ENCODE measurements at regions not wholly inside any gene's neighbourhood (a gene's known extent, or its start where the extent isn't known, plus 50 kb on each side); places are given as distances from the start of the nearest gene placed in this dataset.

DNA sequence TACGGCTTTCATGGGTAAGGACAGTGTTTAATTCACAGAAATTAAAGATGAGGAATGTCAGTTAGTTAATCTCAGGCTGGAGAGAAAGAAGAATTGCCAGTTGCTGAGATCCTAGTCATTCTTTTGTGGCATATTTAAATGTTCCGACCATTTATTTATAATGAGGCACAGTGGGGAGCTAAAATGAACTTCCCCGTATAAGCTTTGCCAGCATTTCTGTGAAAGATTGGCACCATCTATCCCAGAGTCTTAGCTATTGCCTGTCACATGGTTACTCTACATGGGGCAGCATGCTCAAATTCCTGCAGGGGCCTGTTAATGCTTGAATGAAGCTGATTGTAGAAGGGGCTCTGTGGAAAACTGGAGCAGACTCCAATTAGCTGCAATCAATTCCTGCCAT, 314.1 kb downstream of the PRELID2 start:
- H4K20me1 ChIP-seq (ENCODE audit: insufficient read depth, low read length), result no peaks in the 10 kb centered on the region
- H3K9me3 ChIP-seq (ENCODE audit: low read length), result no peaks in the 10 kb centered on the region
- H2AFZ ChIP-seq (ENCODE audit: low read length), result no peak overlapping the region
- TF ChIP-seq RXRA (CRISPR knock-in tag; IDR thresholded peaks at IDR 0.05) (no peak), ESRRA (CRISPR knock-in tag; IDR thresholded peaks at IDR 0.05; ENCODE audit: low read depth) (no peak), RBM39 (IDR thresholded peaks at IDR 0.05; ENCODE audit: low read depth, low read length, poor library complexity, severe bottlenecking) (no peak), TRIM24 (CRISPR knock-in tag; IDR thresholded peaks at IDR 0.05) (no peak)
- POLR2A ChIA-PET, result no interaction called here
- 55% methylated on average over 3 of the region's 3 CpGs for WGBS (ENCODE audit: low lambda C conversion rate)
- H3K36me3 ChIP-seq (replicated peaks in 1 of 2; ENCODE audit: control insufficient read depth in 1 of 2, insufficient read depth in 2 of 2, low read length in 2 of 2), result no peaks in the 10 kb centered on the region
- in situ Hi-C loops (cut with HindIII; ENCODE audit: extremely low pct_ligation_motif_present, low pct_unique_long_range_greater_than_20kb) (no loop called here), intact Hi-C loops (cut with micrococcal nuclease; ENCODE audit: unreplicated experiment) (no loop called here)
- H3K27me3 ChIP-seq (ENCODE audit: control insufficient read depth in 1 of 2, insufficient read depth in 2 of 2, low read length in 2 of 2), result no peaks in the 10 kb centered on the region
- no TSS peak for BruUV-seq (replicated peaks)
- H3K4me3 ChIP-seq (replicated peaks in 1 of 3; ENCODE audit: insufficient read depth in 1 of 3, low read depth in 2 of 3, low read length in 3 of 3), result no peak overlapping the region
- H3K4me1 ChIP-seq (ENCODE audit: insufficient read depth, low read length), result no peaks in the 10 kb centered on the region
- no peak overlapping the region for H3K27ac ChIP-seq (ENCODE audit: extremely low read length, insufficient read depth, low read length)
- H3K9ac ChIP-seq (ENCODE audit: insufficient read depth, low read depth, low read length), result no peak overlapping the region
- no peaks in the 10 kb centered on the region for H3K79me2 ChIP-seq (ENCODE audit: insufficient read depth, low read length)
- DNase-seq (ENCODE audit: low spot score) (no peak), FAIRE-seq (no peak), ATAC-seq (no peak)
- no peak overlapping the region for H3K4me2 ChIP-seq (ENCODE audit: low read depth, low read length)
- CTCF ChIA-PET (ENCODE audit: low intra/inter-chr PET ratio, low total read pairs), result no interaction called here

DNA sequence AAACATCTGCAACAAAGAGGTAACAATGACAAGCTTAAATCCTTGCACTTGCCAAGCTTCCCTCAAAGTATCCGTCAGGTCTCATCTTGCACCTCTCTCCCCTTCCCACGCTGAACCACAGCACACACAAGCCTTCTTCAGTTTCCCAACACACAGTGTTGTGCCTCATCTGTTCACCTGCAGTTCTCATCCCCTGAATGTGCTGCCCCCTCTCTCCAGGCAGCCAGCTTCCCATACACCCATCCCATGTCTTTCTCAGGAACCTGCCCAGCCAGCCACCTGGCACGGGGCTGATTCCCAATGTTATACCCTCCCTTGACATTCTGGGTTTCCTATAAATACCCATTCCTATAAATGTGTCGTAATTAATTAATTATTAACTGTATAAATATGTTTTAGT, 314.8 kb downstream of the PRELID2 start:
- intact Hi-C loops (cut with micrococcal nuclease; ENCODE audit: unreplicated experiment) (no loop called here), in situ Hi-C loops (cut with HindIII; ENCODE audit: extremely low pct_ligation_motif_present, low pct_unique_long_range_greater_than_20kb) (no loop called here)
- no peaks in the 10 kb centered on the region for H3K4me1 ChIP-seq (ENCODE audit: insufficient read depth, low read length)
- DNase-seq (ENCODE audit: low spot score) (no peak), FAIRE-seq (no peak), ATAC-seq (no peak)
- TF ChIP-seq HCFC1 (IDR thresholded peaks at IDR 0.05; ENCODE audit: low read depth, low read length), result no peak
- no peak for TF ChIP-seq ZNF773 (CRISPR knock-in tag; IDR thresholded peaks at IDR 0.05; ENCODE audit: borderline replicate concordance)
- TF ChIP-seq GLI4 (CRISPR knock-in tag; IDR thresholded peaks at IDR 0.05; ENCODE audit: borderline replicate concordance), result no peak
- TF ChIP-seq ZNF432 (CRISPR knock-in tag; IDR thresholded peaks at IDR 0.05; ENCODE audit: borderline replicate concordance), result no peak
- TF ChIP-seq, protein P1, sequence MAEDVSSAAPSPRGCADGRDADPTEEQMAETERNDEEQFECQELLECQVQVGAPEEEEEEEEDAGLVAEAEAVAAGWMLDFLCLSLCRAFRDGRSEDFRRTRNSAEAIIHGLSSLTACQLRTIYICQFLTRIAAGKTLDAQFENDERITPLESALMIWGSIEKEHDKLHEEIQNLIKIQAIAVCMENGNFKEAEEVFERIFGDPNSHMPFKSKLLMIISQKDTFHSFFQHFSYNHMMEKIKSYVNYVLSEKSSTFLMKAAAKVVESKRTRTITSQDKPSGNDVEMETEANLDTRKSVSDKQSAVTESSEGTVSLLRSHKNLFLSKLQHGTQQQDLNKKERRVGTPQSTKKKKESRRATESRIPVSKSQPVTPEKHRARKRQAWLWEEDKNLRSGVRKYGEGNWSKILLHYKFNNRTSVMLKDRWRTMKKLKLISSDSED (CRISPR knock-in tag; IDR thresholded peaks at IDR 0.05), result no peak
- no peak for TF ChIP-seq NR3C1 (CRISPR knock-in tag; IDR thresholded peaks at IDR 0.05)
- no peak for TF ChIP-seq KLF6 (CRISPR knock-in tag; IDR thresholded peaks at IDR 0.05)
- no peak for TF ChIP-seq NFE2L1 (CRISPR knock-in tag; IDR thresholded peaks at IDR 0.05; ENCODE audit: borderline replicate concordance)
- no peak for TF ChIP-seq AHR (CRISPR knock-in tag; IDR thresholded peaks at IDR 0.05)
- TF ChIP-seq ZNF672 (CRISPR knock-in tag; IDR thresholded peaks at IDR 0.05), result no peak
- no peak for TF ChIP-seq ZNF569 (CRISPR knock-in tag; IDR thresholded peaks at IDR 0.05; ENCODE audit: borderline replicate concordance)
- no peak for TF ChIP-seq ZNF766 (CRISPR knock-in tag; IDR thresholded peaks at IDR 0.05; ENCODE audit: borderline replicate concordance)
- no peak for TF ChIP-seq ZFP36 (IDR thresholded peaks at IDR 0.05; ENCODE audit: borderline replicate concordance, low read depth, low read length, partially characterized antibody)
- H3K4me2 ChIP-seq (ENCODE audit: low read depth, low read length), result no peak overlapping the region
- POLR2A ChIA-PET, result no interaction called here
- H3K4me3 ChIP-seq (replicated peaks in 1 of 3; ENCODE audit: insufficient read depth in 1 of 3, low read depth in 2 of 3, low read length in 3 of 3), result no peak overlapping the region
- H3K9me3 ChIP-seq (ENCODE audit: low read length), result no peaks in the 10 kb centered on the region
- H3K9ac ChIP-seq (ENCODE audit: insufficient read depth, low read depth, low read length), result no peak overlapping the region
- no peaks in the 10 kb centered on the region for H4K20me1 ChIP-seq (ENCODE audit: insufficient read depth, low read length)
- H3K36me3 ChIP-seq (replicated peaks in 1 of 2; ENCODE audit: control insufficient read depth in 1 of 2, insufficient read depth in 2 of 2, low read length in 2 of 2), result no peaks in the 10 kb centered on the region
- 58% methylated on average over 4 of the region's 4 CpGs for WGBS (ENCODE audit: low lambda C conversion rate)
- H3K27ac ChIP-seq (ENCODE audit: extremely low read length, insufficient read depth, low read length), result no peak overlapping the region
- H3K79me2 ChIP-seq (ENCODE audit: insufficient read depth, low read length), result no peaks in the 10 kb centered on the region
- H2AFZ ChIP-seq (ENCODE audit: low read length), result no peak overlapping the region
- no TSS peak for BruUV-seq (replicated peaks)
- CTCF ChIA-PET (ENCODE audit: low intra/inter-chr PET ratio, low total read pairs), result no interaction called here
- no peaks in the 10 kb centered on the region for H3K27me3 ChIP-seq (ENCODE audit: control insufficient read depth in 1 of 2, insufficient read depth in 2 of 2, low read length in 2 of 2)

Data from HepG2 (cell line).